GM12801 (cell line): ENCODE measurements at regions not wholly inside any gene's neighbourhood (a gene's known extent, or its start where the extent isn't known, plus 50 kb on each side); places are given as distances from the start of the nearest gene placed in this dataset.

Experiments used
- CTCF ChIP-seq: IDR thresholded peaks from one replicate; pipeline ENCODE4 v1.5.1; 2011; ENCODE audit warnings: control low read depth; ENCODE audit not compliant: insufficient read length; ENCODE audit errors: extremely low read depth

GRCh38 chr13:106996867-106997618 lies 429.1 kb upstream of the ARGLU1 start:
- TF ChIP-seq CTCF, result no peak

- no peak for TF ChIP-seq CTCF
Measured at GRCh38 chr13:106990594-106990993, 422.7 kb upstream of the ARGLU1 start.

- no peak for TF ChIP-seq CTCF
Measured at GRCh38 chr13:106989876-106990275, 421.9 kb upstream of the ARGLU1 start.

GRCh38 chr13:106987427-106987785 lies 419.5 kb upstream of the ARGLU1 start:
- TF ChIP-seq CTCF, result no peak

DNA sequence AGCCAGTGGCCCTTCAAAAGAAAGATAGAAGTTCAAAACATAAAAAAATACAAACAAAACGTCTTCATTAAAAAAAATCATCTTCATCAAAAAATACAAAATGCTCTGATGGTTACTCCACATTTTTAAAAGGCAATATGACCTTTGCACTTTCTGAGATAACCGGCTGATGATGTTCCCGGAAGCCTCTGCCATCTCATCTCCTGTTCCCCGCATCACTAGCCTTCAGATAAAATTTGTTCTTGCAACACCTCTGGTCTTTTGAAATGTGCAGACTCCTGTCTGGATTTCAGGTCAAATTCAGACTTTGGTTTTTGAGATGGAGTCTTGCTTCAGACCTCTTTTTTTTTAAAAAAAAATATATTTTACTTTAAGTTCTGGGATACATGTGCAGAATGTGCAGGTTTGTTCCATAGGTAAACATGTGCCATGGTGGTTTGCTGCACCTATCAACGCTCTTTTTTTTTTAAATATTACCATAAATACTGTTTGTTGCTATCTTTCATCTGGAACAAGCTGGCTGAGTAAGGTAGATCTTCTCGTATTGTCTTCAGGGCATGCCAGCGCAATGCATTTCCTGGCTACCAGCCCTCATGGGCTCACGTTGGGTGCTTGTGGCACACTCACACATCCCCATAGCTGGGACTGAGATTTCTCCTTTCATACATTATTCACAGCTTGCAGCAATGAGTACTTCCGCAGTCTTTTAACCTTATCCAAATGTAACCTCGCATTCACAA lies 418.9 kb upstream of the ARGLU1 start:
- TF ChIP-seq CTCF, result no peak

DNA sequence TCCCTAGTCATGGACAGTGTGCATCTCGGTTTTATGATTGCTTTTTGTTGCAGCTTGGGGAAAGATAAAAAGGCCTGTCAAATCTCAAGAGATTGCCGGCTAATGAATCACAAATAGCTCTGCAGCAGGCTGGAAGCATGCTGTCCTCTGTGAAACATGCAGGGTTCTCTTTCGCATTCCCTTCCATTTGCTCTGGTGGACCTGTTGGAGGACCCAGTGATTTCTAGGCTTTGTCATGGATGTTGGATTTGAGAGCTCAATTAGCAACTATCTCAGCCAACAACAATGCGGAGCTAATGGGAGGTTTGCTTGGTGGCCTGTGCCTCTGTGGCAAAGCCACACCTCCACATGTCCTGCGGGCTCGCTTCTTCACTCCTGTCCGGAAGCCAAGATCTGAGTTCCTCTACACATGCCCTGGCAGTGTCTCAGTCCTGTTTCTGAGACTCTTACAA lies 418.1 kb upstream of the ARGLU1 start:
- no peak for TF ChIP-seq CTCF

DNA sequence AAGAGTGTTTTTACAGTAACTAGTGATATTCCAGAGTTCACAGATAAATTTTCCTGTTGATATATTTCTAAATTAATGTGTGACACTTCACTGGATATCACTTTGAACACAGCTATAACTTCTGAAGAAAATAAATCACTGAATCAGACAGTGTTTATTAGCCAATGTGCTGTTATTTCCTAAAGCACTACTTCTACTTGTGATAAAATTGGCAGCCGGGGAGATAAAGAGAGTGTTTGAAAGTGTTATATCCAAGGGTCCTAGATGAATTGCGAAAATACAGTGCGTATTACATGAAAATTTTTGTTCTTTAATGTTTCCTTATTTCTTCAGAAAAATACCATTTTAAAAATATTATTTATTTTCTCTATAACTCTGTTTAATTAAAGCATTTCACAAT lies 417.5 kb upstream of the ARGLU1 start:
- no peak for TF ChIP-seq CTCF
